ENCODE measurements at regions not wholly inside any gene's neighbourhood (a gene's known extent, or its start where the extent isn't known, plus 50 kb on each side); places are given as distances from the start of the nearest gene placed in this dataset.

GRCh38 chr21:27759091-27759659 lies 792.3 kb upstream of the ADAMTS5 start:
- peak; percentile 57 for DNase-seq (ENCODE audit: low spot score)
- no peak overlapping the region for H2AFZ ChIP-seq (replicated peaks)
- TF ChIP-seq, protein P1, sequence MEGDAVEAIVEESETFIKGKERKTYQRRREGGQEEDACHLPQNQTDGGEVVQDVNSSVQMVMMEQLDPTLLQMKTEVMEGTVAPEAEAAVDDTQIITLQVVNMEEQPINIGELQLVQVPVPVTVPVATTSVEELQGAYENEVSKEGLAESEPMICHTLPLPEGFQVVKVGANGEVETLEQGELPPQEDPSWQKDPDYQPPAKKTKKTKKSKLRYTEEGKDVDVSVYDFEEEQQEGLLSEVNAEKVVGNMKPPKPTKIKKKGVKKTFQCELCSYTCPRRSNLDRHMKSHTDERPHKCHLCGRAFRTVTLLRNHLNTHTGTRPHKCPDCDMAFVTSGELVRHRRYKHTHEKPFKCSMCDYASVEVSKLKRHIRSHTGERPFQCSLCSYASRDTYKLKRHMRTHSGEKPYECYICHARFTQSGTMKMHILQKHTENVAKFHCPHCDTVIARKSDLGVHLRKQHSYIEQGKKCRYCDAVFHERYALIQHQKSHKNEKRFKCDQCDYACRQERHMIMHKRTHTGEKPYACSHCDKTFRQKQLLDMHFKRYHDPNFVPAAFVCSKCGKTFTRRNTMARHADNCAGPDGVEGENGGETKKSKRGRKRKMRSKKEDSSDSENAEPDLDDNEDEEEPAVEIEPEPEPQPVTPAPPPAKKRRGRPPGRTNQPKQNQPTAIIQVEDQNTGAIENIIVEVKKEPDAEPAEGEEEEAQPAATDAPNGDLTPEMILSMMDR (IDR thresholded peaks at IDR 0.05): peak; percentile 57
- TF ChIP-seq EZH2phosphoT487 (IDR thresholded peaks at IDR 0.05): no peak
- H4K20me1 ChIP-seq (ENCODE audit: low read depth): no peaks in the 10 kb centered on the region
- H3K27ac ChIP-seq: no peak overlapping the region
- H3K27me3 Mint-ChIP-seq (ENCODE audit: insufficient read depth, low read depth): peaks cover 6% of the 10 kb centered on the region
- no peaks in the 10 kb centered on the region for H3K36me3 Mint-ChIP-seq
- H3K4me1 Mint-ChIP-seq: peaks cover 2% of the 10 kb centered on the region
- H3K36me3 ChIP-seq: no peaks in the 10 kb centered on the region
- no peaks in the 10 kb centered on the region for H3K9me3 Mint-ChIP-seq
- no peaks in the 10 kb centered on the region for H3K9me3 ChIP-seq (ENCODE audit: low read depth)
- H3K4me3 ChIP-seq: no peak overlapping the region
- no peaks in the 10 kb centered on the region for H3K27me3 ChIP-seq
- H3F3A ChIP-seq (ENCODE audit: low read depth): no peaks in the 10 kb centered on the region
- no peaks in the 10 kb centered on the region for H3K79me2 ChIP-seq (ENCODE audit: low read depth)
- no peaks in the 10 kb centered on the region for H3K4me1 ChIP-seq
- no peak overlapping the region for H3K4me2 ChIP-seq
- H3K27ac Mint-ChIP-seq: no peak overlapping the region
- H3K4me3 Mint-ChIP-seq: no peak overlapping the region
- no peak overlapping the region for H3K9ac ChIP-seq

DNA sequence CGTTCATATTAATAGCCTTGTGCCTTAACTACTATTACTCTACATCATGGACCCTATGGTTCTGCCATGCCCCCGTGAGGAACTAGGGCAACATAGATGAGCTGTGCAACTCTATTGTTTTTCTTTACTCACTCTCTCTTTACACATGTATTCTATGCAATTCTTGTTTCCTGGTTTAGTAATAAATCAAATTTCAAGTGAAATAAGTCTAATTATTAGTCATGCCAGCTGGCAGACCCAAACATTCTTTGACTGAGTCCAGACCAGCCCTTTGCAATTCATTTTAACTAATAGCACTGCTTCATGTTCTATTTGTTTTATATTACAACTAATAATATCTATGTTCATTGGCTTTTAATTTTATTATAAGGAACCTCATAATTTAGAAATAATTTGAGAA lies 789.3 kb upstream of the ADAMTS5 start:
- no peaks in the 10 kb centered on the region for H3K9me3 ChIP-seq (ENCODE audit: low read depth)
- H3K4me1 ChIP-seq: no peaks in the 10 kb centered on the region
- no peak overlapping the region for H3K4me3 ChIP-seq
- no peak overlapping the region for H3K27ac ChIP-seq
- peaks cover 5% of the 10 kb centered on the region for H3K27me3 Mint-ChIP-seq (ENCODE audit: insufficient read depth, low read depth)
- no peak for TF ChIP-seq EZH2 (IDR thresholded peaks at IDR 0.05)
- no peak for TF ChIP-seq EZH2phosphoT487 (IDR thresholded peaks at IDR 0.05)
- TF ChIP-seq, protein P1 (IDR thresholded peaks at IDR 0.05): no peak
- no peak overlapping the region for H2AFZ ChIP-seq (replicated peaks)
- no peaks in the 10 kb centered on the region for H3K36me3 Mint-ChIP-seq
- no peaks in the 10 kb centered on the region for H3K36me3 ChIP-seq
- H3K27me3 ChIP-seq: no peaks in the 10 kb centered on the region
- H3K4me3 Mint-ChIP-seq: no peak overlapping the region
- H4K20me1 ChIP-seq (ENCODE audit: low read depth): no peaks in the 10 kb centered on the region
- no peaks in the 10 kb centered on the region for H3F3A ChIP-seq (ENCODE audit: low read depth)
- H3K4me1 Mint-ChIP-seq: no peaks in the 10 kb centered on the region
- H3K9ac ChIP-seq: no peak overlapping the region
- no peak for DNase-seq (ENCODE audit: low spot score)
- H3K4me2 ChIP-seq: no peak overlapping the region
- H3K79me2 ChIP-seq (ENCODE audit: low read depth): no peaks in the 10 kb centered on the region
- no peaks in the 10 kb centered on the region for H3K9me3 Mint-ChIP-seq
- H3K27ac Mint-ChIP-seq: no peak overlapping the region

DNA sequence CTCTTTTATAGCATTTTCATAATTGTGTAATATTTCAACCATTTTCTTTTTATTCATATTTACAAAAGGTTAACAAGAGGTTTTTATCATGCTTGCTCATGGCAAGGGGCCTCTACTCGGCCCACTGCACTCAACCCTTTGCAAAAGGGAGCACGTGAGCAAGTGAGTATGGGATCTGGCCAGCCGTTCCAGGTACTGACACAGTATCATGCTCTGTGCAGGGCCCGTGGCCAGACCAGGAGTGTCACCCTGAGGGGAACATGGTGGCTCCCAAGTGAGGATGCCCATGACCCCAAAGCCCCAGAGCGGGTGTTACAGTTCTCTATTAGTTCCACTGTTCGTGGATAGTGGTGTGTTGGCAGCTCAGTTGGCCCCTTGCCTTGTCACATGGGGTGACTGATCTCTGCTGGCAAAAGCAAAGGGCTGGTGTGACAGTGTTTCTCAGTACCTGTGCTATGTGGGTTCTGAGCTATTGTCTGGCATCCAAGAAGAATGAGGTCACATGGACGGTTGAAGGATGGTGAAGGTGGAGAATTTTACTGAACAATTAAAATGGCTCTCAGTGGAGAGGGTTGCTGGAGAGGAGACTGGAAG lies 777.2 kb upstream of the ADAMTS5 start:
- no peaks in the 10 kb centered on the region for H3K4me1 ChIP-seq

More for the DNA sequence above, 777.2 kb upstream of the ADAMTS5 start:
- H3K36me3 Mint-ChIP-seq: no peaks in the 10 kb centered on the region
- no peaks in the 10 kb centered on the region for H3K9me3 Mint-ChIP-seq
- Histone ChIP-seq H3K27ac (no peak overlapping the region), H3K36me3 (no peaks in the 10 kb centered on the region), H4K20me1 (ENCODE audit: low read depth) (no peaks in the 10 kb centered on the region), H2AFZ (replicated peaks) (no peak overlapping the region), H3K4me3 (no peak overlapping the region), H3K4me2 (no peak overlapping the region), H3K9me3 (ENCODE audit: low read depth) (no peaks in the 10 kb centered on the region), H3K79me2 (ENCODE audit: low read depth) (no peaks in the 10 kb centered on the region), H3K27me3 (no peaks in the 10 kb centered on the region), H3F3A (ENCODE audit: low read depth) (no peaks in the 10 kb centered on the region), H3K9ac (no peak overlapping the region)
- no peak overlapping the region for H3K4me3 Mint-ChIP-seq
- no peaks in the 10 kb centered on the region for H3K27me3 Mint-ChIP-seq (ENCODE audit: insufficient read depth, low read depth)
- TF ChIP-seq EZH2 (IDR thresholded peaks at IDR 0.05) (no peak), EZH2phosphoT487 (IDR thresholded peaks at IDR 0.05) (no peak)
- TF ChIP-seq, protein P1 (IDR thresholded peaks at IDR 0.05): no peak
- no peak for DNase-seq (ENCODE audit: low spot score)
- no peak overlapping the region for H3K27ac Mint-ChIP-seq
- H3K4me1 Mint-ChIP-seq: no peaks in the 10 kb centered on the region
